ENCODE measurements at regions not wholly inside any gene's neighbourhood (a gene's known extent, or its start where the extent isn't known, plus 50 kb on each side); places are given as distances from the start of the nearest gene placed in this dataset.

DNA sequence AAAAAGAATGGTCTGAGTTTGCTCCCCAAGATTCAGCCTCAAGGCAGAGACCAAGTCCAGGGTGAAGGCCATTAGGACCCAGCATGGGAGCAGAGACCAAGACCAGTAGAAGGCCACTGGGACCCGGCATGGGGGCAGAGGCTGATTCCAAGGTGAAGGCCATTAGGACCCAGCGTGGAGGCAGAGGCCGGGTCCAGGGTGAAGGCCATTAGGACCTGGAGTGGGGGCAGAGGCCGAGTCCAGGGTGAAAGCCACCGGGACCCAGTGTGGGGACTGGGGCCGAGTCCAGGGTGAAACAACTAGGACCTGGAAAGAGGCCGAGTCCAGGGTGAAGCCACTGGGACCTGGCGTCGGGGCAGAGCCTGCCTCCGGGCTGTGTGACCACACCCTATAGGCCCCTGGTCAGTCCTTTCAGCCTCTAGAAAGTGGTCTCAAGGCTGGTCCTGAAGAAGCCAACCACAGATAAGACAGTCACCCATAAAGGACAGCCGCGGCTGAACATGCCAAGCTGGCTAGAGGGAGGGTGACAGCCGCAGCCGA is 113.8 kb upstream of the SALL3 start:
- Histone ChIP-seq H3K4me1 (ENCODE audit: control insufficient read depth, low read length) (no peaks in the 10 kb centered on the region), H3K27ac (ENCODE audit: low read depth, low read length) (no peak overlapping the region), H3K9me2 (replicated peaks; ENCODE audit: control insufficient read depth, low read length) (no peaks in the 10 kb centered on the region), H3K4me2 (ENCODE audit: low read length) (no peak overlapping the region), H4K20me1 (ENCODE audit: control insufficient read depth, insufficient read depth, low read depth, low read length) (no peaks in the 10 kb centered on the region), H3K4me3 (ENCODE audit: low read length) (no peak overlapping the region), H3K79me2 (ENCODE audit: control insufficient read depth, low read length) (no peaks in the 10 kb centered on the region), H3K27me3 (ENCODE audit: control insufficient read depth, low read length) (no peaks in the 10 kb centered on the region), H3K9me3 (ENCODE audit: control insufficient read depth, insufficient read depth, low read length) (no peaks in the 10 kb centered on the region), H3K36me3 (ENCODE audit: control insufficient read depth, low read length) (no peaks in the 10 kb centered on the region), H3F3A (ENCODE audit: control insufficient read depth, insufficient read depth) (no peaks in the 10 kb centered on the region)
- TF ChIP-seq EZH2phosphoT487 (IDR thresholded peaks at IDR 0.05; ENCODE audit: borderline replicate concordance, low read length) (no peak), CTCF (IDR thresholded peaks at IDR 0.05; ENCODE audit: low read depth, low read length, poor library complexity, severe bottlenecking) (no peak)

DNA sequence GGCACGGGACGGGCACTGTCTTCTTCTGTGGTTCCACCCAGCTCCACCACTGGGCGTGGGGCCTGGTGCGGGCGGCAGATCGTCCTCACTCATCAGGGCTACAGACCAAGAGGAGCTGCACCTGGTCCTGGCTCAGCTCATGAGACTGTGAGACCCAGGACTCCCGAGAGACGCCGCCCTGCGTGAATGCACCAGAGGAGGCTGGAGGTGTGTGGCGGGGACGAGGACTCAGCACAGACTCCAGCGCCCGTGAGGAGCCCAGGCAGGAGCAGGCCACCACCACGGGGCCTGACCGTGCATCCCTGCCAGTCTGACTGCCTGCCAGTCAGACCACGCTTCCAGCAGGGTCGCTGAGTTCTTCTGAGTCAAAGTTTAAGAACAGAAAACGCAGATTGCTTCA is 112.5 kb upstream of the SALL3 start:
- Histone ChIP-seq H3K4me3 (ENCODE audit: low read length) (no peak overlapping the region), H3F3A (ENCODE audit: control insufficient read depth, insufficient read depth) (no peaks in the 10 kb centered on the region), H3K36me3 (ENCODE audit: control insufficient read depth, low read length) (no peaks in the 10 kb centered on the region), H4K20me1 (ENCODE audit: control insufficient read depth, insufficient read depth, low read depth, low read length) (no peaks in the 10 kb centered on the region), H3K27ac (ENCODE audit: low read depth, low read length) (no peak overlapping the region), H3K27me3 (ENCODE audit: control insufficient read depth, low read length) (no peaks in the 10 kb centered on the region), H3K9me2 (replicated peaks; ENCODE audit: control insufficient read depth, low read length) (no peaks in the 10 kb centered on the region), H3K79me2 (ENCODE audit: control insufficient read depth, low read length) (no peaks in the 10 kb centered on the region), H3K9me3 (ENCODE audit: control insufficient read depth, insufficient read depth, low read length) (no peaks in the 10 kb centered on the region), H3K4me1 (ENCODE audit: control insufficient read depth, low read length) (no peaks in the 10 kb centered on the region), H3K4me2 (ENCODE audit: low read length) (no peak overlapping the region)
- TF ChIP-seq CTCF (IDR thresholded peaks at IDR 0.05; ENCODE audit: low read depth, low read length, poor library complexity, severe bottlenecking) (no peak), EZH2phosphoT487 (IDR thresholded peaks at IDR 0.05; ENCODE audit: borderline replicate concordance, low read length) (no peak)

DNA sequence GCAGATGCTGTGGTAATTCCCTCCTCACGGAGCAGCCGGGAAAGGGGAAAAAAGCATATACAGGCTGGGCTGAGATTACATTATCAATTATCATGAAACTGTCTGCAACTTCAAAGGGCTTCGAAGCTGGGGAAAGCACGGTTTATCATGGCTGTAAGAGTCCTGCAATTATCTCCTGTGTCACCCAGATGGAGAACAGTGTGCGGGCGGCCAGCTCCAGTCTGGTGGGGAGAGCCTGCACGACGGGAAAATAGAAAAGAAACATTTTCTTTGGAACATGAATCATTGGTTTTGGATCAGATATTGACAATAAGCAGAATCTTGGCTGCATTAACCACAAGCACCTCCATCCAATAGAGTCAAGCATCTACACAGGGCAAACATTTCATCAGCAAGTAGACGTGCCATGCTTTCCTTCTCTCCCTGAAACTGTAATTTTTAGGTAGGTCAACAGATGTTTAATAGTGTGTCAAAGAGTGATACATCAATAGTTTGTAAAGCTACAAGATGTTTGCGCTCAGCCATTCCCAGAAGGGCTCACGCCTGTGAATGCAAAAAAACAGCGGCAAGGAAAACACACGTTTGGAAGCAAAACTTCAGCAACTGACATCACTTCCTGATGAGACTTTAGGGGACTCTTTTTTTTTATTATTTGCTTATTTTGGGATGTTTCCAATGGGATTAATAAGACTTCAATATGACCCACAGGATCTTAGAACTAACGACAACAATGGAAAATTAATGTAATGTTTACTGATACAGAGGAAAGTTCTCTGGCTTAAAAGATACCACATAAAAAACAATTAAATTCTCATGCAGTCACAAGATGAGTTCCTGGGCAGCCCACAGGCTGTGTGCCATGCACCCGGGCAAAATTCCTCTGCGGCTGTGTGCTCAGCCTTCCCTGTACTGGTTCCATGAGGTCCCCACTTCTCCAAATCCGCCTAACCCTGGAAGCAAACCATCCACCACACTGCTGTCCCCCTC is 111.0 kb upstream of the SALL3 start:
- Histone ChIP-seq H3K9me2 (replicated peaks; ENCODE audit: control insufficient read depth, low read length) (no peaks in the 10 kb centered on the region), H3K27ac (ENCODE audit: low read depth, low read length) (no peak overlapping the region), H3K4me2 (ENCODE audit: low read length) (no peak overlapping the region), H3K27me3 (ENCODE audit: control insufficient read depth, low read length) (no peaks in the 10 kb centered on the region), H3K79me2 (ENCODE audit: control insufficient read depth, low read length) (no peaks in the 10 kb centered on the region), H4K20me1 (ENCODE audit: control insufficient read depth, insufficient read depth, low read depth, low read length) (no peaks in the 10 kb centered on the region), H3K4me3 (ENCODE audit: low read length) (no peak overlapping the region), H3K4me1 (ENCODE audit: control insufficient read depth, low read length) (no peaks in the 10 kb centered on the region), H3K36me3 (ENCODE audit: control insufficient read depth, low read length) (no peaks in the 10 kb centered on the region), H3F3A (ENCODE audit: control insufficient read depth, insufficient read depth) (no peaks in the 10 kb centered on the region), H3K9me3 (ENCODE audit: control insufficient read depth, insufficient read depth, low read length) (no peaks in the 10 kb centered on the region)
- TF ChIP-seq EZH2phosphoT487 (IDR thresholded peaks at IDR 0.05; ENCODE audit: borderline replicate concordance, low read length) (no peak), CTCF (IDR thresholded peaks at IDR 0.05; ENCODE audit: low read depth, low read length, poor library complexity, severe bottlenecking) (no peak)
